ENCODE measurements at regions not wholly inside any gene's neighbourhood (a gene's known extent, or its start where the extent isn't known, plus 50 kb on each side); places are given as distances from the start of the nearest gene placed in this dataset.
"Not testable (repeated sequence)": the region's sequence is repeated elsewhere in the genome, so short reads cannot be mapped to it uniquely, and the experiment has no call there.

GRCh38 chr3:159681717-159682116, 306.9 kb upstream of the IL12A start:
- not testable (repeated sequence) for DNase-seq

GRCh38 chr3:159685801-159686200, 302.8 kb upstream of the IL12A start:
- DNase-seq = no peak

GRCh38 chr3:159693226-159693625, 295.4 kb upstream of the IL12A start:
- DNase-seq = no peak

GRCh38 chr3:159711560-159712333, 276.9 kb upstream of the IL12A start:
- DNase-seq = no peak

GRCh38 chr3:159721324-159721723, 267.3 kb upstream of the IL12A start:
- no peak for DNase-seq

- no peak for DNase-seq
Measured at GRCh38 chr3:159723295-159723694, 265.3 kb upstream of the IL12A start.

- no peak for DNase-seq
Measured at GRCh38 chr3:159724627-159725026, 264.0 kb upstream of the IL12A start.

GRCh38 chr3:159726231-159726964, 262.2 kb upstream of the IL12A start:
- no peak for DNase-seq

- DNase-seq = no peak
Measured at GRCh38 chr3:159727506-159727905, 261.1 kb upstream of the IL12A start.

- no peak for DNase-seq
Measured at GRCh38 chr3:159731254-159731653, 257.4 kb upstream of the IL12A start.

GRCh38 chr3:159732172-159733111, 256.2 kb upstream of the IL12A start:
- DNase-seq = no peak

GRCh38 chr3:159733194-159733860, 255.3 kb upstream of the IL12A start:
- no peak for DNase-seq

- DNase-seq = no peak
Measured at GRCh38 chr3:159734681-159735080, 254.0 kb upstream of the IL12A start.

- DNase-seq = no peak
Measured at GRCh38 chr3:159739166-159739565, 249.5 kb upstream of the IL12A start.

GRCh38 chr3:159739969-159740368, 248.7 kb upstream of the IL12A start:
- no peak for DNase-seq

- no peak for DNase-seq
Measured at GRCh38 chr3:159741281-159741680, 247.4 kb upstream of the IL12A start.

- no peak for DNase-seq
Measured at GRCh38 chr3:159748425-159748824, 240.2 kb upstream of the IL12A start.

- DNase-seq = no peak
Measured at GRCh38 chr3:159749406-159749805, 239.2 kb upstream of the IL12A start.

- DNase-seq = no peak
Measured at GRCh38 chr3:159751146-159751545, 237.5 kb upstream of the IL12A start.

- DNase-seq = no peak
Measured at GRCh38 chr3:159751752-159752151, 236.9 kb upstream of the IL12A start.
